Duodenal mucosa (tissue), 2 donors: ENCODE measurements at regions not wholly inside any gene's neighbourhood (a gene's known extent, or its start where the extent isn't known, plus 50 kb on each side); places are given as distances from the start of the nearest gene placed in this dataset.
"Not testable (repeated sequence)": the region's sequence is repeated elsewhere in the genome, so short reads cannot be mapped to it uniquely, and the experiment has no call there.

Experiments used
- H3K27ac ChIP-seq: one replicate; pipeline ENCODE4 v1.7.0; 2013; ENCODE audit warnings: low read depth, low read length
- H3K27me3 ChIP-seq, 2 donors: one replicate each; pipeline ENCODE4 v1.7.0; 2013; ENCODE audit warnings: low read length in 2 of 2, control low read depth in 1 of 2; ENCODE audit not compliant: insufficient read depth in 2 of 2, control insufficient read depth in 1 of 2
- H3K36me3 ChIP-seq, 2 donors: one replicate each; pipeline ENCODE4 v1.7.0; 2013; ENCODE audit warnings: low read length in 2 of 2, control low read depth in 1 of 2; ENCODE audit not compliant: insufficient read depth in 2 of 2, control insufficient read depth in 1 of 2
- H3K4me1 ChIP-seq, 2 donors: one replicate each; pipeline ENCODE4 v1.7.0; 2013; ENCODE audit warnings: low read length in 2 of 2, control low read depth in 1 of 2; ENCODE audit not compliant: insufficient read depth in 2 of 2, control insufficient read depth in 1 of 2
- H3K4me3 ChIP-seq, 2 donors: one replicate each; pipeline ENCODE4 v1.7.0; 2013; ENCODE audit warnings: low read length in 2 of 2, low read depth in 1 of 2
- H3K9ac ChIP-seq, 2 donors: one replicate each; pipeline ENCODE4 v1.7.0; 2013; ENCODE audit warnings: low read length in 2 of 2, low read depth in 1 of 2
- H3K9me3 ChIP-seq, 2 donors: one replicate each; pipeline ENCODE4 v1.7.0; 2013; ENCODE audit warnings: low read length in 2 of 2, control low read depth in 1 of 2; ENCODE audit not compliant: control insufficient read depth in 1 of 2

GRCh38 chr4:84158670-84159069, 340.4 kb downstream of the NKX6-1 start:
- H3K27me3 ChIP-seq, result peaks cover 0 to 4% of the 10 kb centered on the region in 2 donors
- H3K9ac ChIP-seq, result no peak overlapping the region
- no peaks in the 10 kb centered on the region for H3K4me1 ChIP-seq
- no peaks in the 10 kb centered on the region for H3K36me3 ChIP-seq
- H3K9me3 ChIP-seq, result no peaks in the 10 kb centered on the region
- H3K27ac ChIP-seq, result no peak overlapping the region
- peak overlapping the region in 1 of 2 donors; percentile 19 for H3K4me3 ChIP-seq

DNA sequence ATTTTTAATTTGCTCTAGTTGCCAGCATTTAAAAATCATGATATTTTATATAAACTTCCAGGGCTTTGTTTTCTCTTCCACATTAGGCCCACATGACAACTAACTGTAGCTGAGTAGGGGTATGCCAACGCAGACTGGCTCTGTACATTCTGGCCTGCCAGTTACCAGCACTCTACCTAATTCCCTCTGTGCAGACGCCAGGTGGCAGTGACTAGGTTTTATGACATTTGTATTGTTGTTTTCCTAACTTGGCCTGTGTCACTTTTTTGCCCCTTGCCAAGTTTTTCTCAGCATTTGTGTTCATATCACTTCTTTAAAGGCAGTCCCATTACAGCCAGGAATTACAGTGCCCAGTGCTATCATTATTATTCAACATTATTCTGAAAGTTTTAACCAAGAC, 347.5 kb downstream of the NKX6-1 start:
- Histone ChIP-seq H3K9me3 (no peaks in the 10 kb centered on the region), H3K36me3 (no peaks in the 10 kb centered on the region), H3K4me1 (no peaks in the 10 kb centered on the region), H3K4me3 (no peak overlapping the region), H3K9ac (no peak overlapping the region), H3K27me3 (no peaks in the 10 kb centered on the region), H3K27ac (no peak overlapping the region)

DNA sequence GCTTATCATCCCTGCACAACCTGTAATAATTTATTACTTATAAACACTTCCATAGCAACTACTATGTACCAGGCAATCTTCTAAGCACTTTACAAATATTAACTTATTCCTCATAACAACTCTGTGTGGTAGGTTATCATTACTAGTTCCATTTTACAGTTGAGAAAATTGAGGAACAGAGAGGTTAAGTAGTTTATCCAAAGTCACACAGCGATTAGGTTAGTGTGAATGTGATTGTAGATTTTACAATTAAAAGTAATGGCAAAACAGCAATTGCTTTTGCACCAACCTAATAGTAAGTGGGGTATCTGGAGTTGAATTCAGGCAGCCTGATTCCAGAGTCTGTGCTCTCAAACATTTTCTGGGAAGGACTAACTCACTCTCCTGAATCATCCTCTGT, 348.9 kb downstream of the NKX6-1 start:
- no peak overlapping the region for H3K4me3 ChIP-seq
- H3K9ac ChIP-seq, result no peak overlapping the region

DNA sequence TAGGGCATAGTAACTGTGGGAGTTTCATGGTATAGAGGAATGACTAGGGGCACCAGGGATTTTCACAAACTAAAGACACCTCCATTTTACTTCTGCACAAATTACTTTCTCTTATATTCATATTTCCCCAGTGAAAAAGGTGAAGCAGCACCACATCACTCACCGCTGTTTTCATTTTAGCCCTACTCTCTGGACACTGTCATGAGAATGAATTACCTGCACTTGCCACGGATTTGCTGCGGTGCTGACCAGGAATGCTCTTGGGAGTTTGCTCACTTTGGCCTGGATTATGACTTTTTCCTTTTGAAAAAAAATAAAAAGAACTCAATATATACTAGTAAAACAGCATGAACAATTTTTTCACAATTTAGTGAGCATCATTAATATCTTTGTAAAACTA, 351.3 kb downstream of the NKX6-1 start:
- no peak overlapping the region for H3K27ac ChIP-seq
- no peak overlapping the region for H3K4me3 ChIP-seq
- H3K4me1 ChIP-seq, result no peaks in the 10 kb centered on the region
- H3K36me3 ChIP-seq, result no peaks in the 10 kb centered on the region
- no peaks in the 10 kb centered on the region for H3K27me3 ChIP-seq
- no peaks in the 10 kb centered on the region for H3K9me3 ChIP-seq
- no peak overlapping the region for H3K9ac ChIP-seq

More for the DNA sequence above, 348.9 kb downstream of the NKX6-1 start:
- H3K36me3 ChIP-seq, result no peaks in the 10 kb centered on the region
- H3K27me3 ChIP-seq, result no peaks in the 10 kb centered on the region
- H3K9me3 ChIP-seq, result no peaks in the 10 kb centered on the region
- no peaks in the 10 kb centered on the region for H3K4me1 ChIP-seq
- H3K27ac ChIP-seq, result no peak overlapping the region

DNA sequence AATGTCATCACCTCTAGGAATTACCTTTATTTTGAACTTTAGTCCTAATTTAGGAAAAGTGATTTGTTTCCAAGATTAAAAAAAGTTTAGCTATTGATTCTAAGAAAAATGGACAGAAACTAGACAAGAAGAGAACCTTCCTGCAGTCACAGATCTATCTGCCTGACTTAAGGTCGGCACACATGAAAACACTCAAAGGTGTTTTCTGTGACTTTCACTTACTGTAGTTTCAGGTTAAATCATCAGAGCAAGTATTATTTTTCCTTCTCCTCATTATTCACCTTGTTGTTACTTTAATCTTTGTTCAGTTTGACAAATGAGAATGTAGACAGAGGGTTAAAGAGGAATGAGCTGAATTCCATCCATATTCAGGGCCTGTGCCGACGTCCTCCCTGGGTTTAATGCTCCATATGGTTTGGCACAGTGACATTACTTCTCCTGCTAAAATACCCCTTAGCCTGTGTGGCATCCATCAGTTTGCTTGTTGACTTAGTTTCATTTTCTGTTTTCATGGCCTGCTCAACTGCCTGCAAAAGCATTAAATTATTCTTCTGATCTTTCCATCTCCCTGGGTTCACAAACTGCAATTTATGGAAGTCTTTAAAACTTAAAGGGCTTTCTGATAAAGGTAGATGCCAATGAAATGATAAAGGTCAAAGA, 352.7 kb downstream of the NKX6-1 start:
- H3K4me1 ChIP-seq, result no peaks in the 10 kb centered on the region
- no peak overlapping the region for H3K4me3 ChIP-seq
- H3K27ac ChIP-seq, result no peak overlapping the region
- H3K9ac ChIP-seq, result no peak overlapping the region
- no peaks in the 10 kb centered on the region for H3K36me3 ChIP-seq
- no peaks in the 10 kb centered on the region for H3K9me3 ChIP-seq
- H3K27me3 ChIP-seq, result no peaks in the 10 kb centered on the region

DNA sequence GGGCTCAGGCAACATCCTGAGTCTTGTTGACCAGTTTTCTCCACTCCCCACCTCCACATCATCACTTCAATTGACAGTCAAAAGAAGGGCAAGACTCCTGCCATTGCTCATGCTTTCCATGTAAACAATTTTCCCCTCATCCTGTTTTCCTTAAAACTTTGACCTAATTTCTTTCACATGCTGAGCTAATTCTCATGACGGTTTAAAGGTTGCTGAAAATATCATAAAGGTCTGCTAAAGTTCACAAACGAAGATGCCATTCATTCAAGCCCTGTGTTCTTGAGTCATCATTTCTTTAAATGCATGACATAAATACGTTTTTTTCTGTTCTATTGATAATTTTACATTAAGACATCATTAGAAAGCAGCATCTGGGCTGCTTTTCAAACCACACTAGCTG, 353.9 kb downstream of the NKX6-1 start:
- Histone ChIP-seq H3K9ac (no peak overlapping the region), H3K27ac (no peak overlapping the region), H3K4me1 (no peaks in the 10 kb centered on the region), H3K36me3 (no peaks in the 10 kb centered on the region), H3K27me3 (no peaks in the 10 kb centered on the region), H3K9me3 (no peaks in the 10 kb centered on the region), H3K4me3 (no peak overlapping the region)

DNA sequence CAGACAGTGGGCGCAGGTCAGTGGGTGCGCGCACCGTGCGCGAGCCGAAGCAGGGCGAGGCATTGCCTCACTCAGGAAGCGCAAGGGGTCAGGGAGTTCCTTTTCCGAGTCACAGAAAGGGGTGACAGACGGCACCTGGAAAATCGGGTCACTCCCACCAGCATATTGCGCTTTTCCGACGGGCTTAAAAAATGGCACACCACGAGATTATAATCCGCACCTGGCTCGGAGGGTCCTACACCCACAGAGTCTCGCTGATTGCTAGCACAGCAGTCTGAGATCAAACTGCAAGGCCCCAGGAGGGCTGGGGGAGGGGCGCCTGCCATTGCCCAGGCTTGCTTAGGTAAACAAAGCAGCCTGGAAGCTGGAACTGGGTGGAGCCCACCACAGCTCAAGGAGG, 372.2 kb downstream of the NKX6-1 start:
- not testable (repeated sequence) for H3K27ac ChIP-seq, H3K9ac ChIP-seq, H3K4me3 ChIP-seq, H3K27me3 ChIP-seq, H3K9me3 ChIP-seq, H3K4me1 ChIP-seq, H3K36me3 ChIP-seq

DNA sequence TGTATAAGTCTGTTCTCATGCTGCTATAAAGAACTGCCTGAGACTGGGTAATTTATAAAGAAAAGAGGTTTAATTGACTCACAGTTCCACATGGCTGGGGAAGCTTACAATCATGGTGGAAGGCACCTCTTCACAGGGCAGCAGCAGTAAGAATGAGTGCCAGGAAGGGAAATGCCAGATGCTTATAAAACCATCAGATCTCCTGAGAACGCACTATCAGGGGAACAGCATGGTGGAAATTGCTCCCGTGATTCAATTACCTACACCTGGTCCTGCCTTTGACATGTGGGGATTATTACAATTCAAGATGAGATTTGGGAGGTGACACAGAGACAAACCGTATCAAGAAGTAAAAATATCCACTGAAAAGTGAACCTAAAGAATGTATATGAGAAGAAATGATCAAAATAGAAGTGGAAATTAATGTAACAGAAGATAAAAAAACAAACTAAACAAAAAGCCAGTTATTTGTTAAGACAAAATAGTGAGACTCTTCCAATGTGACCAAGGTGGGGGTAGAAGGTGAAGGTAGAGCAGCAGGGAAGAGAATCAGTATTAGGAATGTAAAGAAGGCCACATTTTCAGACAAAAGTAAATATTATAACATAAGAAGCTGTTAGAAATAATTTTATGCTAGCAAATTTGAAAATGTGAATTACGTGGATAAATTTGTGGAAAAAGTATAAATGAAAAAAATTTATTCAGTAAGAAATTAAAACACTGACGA, 372.9 kb downstream of the NKX6-1 start:
- Histone ChIP-seq H3K36me3 (no peaks in the 10 kb centered on the region), H3K4me3 (no peak overlapping the region), H3K27ac (no peak overlapping the region), H3K9me3 (no peaks in the 10 kb centered on the region), H3K9ac (no peak overlapping the region), H3K27me3 (no peaks in the 10 kb centered on the region), H3K4me1 (no peaks in the 10 kb centered on the region)

- Histone ChIP-seq H3K27me3 (no peaks in the 10 kb centered on the region), H3K4me3 (no peak overlapping the region), H3K27ac (no peak overlapping the region), H3K4me1 (no peaks in the 10 kb centered on the region), H3K9ac (no peak overlapping the region), H3K36me3 (no peaks in the 10 kb centered on the region), H3K9me3 (no peaks in the 10 kb centered on the region)
Observed at GRCh38 chr4:84110040-84110439, 389.1 kb downstream of the NKX6-1 start.

GRCh38 chr4:84101653-84102625, 397.2 kb downstream of the NKX6-1 start:
- H3K9me3 ChIP-seq, H3K36me3 ChIP-seq, H3K27ac ChIP-seq, H3K27me3 ChIP-seq, H3K9ac ChIP-seq, H3K4me3 ChIP-seq, H3K4me1 ChIP-seq: not testable (repeated sequence)
